ENCODE measurements at regions not wholly inside any gene's neighbourhood (a gene's known extent, or its start where the extent isn't known, plus 50 kb on each side); places are given as distances from the start of the nearest gene placed in this dataset.

DNA sequence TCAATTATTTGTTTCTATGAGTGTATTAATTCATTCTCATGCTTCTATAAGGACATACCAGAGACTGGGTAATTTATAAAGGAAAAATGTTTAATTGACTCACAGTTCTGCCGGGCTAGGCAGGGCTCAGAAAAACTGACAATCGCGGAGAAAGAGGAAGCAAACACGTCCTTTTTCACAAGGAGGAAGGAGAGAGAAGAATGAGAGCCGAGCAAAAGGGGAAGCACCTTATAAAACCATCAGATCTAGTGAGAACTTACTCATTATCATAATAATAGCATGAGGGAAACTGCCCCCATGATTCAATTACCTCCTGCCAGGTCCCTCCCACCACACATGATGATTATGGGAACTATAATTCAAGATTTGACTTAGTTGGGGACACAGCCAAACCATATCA, 294.0 kb downstream of the DSC3 start:
- in situ Hi-C loops (cut with MboI; ENCODE audit: low sequenced_read_pairs, unreplicated experiment) = no loop called here
- no peak for DNase-seq (ENCODE audit: low spot score)
- TF ChIP-seq, protein P1, sequence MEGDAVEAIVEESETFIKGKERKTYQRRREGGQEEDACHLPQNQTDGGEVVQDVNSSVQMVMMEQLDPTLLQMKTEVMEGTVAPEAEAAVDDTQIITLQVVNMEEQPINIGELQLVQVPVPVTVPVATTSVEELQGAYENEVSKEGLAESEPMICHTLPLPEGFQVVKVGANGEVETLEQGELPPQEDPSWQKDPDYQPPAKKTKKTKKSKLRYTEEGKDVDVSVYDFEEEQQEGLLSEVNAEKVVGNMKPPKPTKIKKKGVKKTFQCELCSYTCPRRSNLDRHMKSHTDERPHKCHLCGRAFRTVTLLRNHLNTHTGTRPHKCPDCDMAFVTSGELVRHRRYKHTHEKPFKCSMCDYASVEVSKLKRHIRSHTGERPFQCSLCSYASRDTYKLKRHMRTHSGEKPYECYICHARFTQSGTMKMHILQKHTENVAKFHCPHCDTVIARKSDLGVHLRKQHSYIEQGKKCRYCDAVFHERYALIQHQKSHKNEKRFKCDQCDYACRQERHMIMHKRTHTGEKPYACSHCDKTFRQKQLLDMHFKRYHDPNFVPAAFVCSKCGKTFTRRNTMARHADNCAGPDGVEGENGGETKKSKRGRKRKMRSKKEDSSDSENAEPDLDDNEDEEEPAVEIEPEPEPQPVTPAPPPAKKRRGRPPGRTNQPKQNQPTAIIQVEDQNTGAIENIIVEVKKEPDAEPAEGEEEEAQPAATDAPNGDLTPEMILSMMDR (IDR thresholded peaks at IDR 0.05; ENCODE audit: borderline replicate concordance, control extremely low read depth, extremely low read depth, insufficient read depth, missing control alignments) = no peak

DNA sequence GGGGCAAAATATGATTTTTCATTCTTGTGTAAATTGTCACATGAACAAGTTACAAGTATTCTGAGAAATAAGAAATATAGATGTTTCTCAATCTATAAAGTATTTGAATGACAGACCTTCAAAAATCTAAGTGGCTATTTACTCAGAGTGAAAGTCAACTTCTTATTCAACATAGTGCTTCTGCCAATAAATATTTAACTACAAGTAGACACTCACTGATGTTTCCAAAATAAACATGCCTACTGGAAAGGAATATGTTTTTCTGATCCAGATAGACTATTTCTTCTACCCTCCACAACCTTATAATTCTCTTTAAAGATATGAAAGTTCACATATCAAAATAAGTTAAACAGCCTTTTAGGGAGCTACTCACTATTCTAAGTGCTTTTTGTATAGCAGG, 296.3 kb downstream of the DSC3 start:
- in situ Hi-C loops (cut with MboI; ENCODE audit: low sequenced_read_pairs, unreplicated experiment) = no loop called here
- no peak for DNase-seq (ENCODE audit: low spot score)
- TF ChIP-seq, protein P1 (IDR thresholded peaks at IDR 0.05; ENCODE audit: borderline replicate concordance, control extremely low read depth, extremely low read depth, insufficient read depth, missing control alignments) = no peak

DNA sequence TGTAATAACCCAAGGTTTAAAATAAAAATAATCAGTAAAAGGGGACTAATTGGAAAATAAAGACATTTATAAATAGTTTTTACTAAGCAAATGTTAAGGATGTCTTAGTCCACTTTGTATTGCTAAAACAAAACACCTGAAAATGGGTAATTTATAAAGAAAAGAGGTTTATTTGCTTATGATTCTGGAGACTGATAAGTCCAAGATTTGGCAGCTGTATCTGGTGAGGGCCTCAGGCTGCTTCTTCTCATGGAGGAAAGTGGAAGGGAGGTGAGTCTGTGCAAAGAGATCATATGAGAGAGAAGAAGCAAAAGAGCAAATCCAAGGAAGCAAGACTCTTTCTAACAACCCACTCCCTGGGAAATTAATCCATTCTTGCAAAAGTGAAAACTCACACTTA, 299.5 kb downstream of the DSC3 start:
- no peak for DNase-seq (ENCODE audit: low spot score)
- TF ChIP-seq, protein P1 (IDR thresholded peaks at IDR 0.05; ENCODE audit: borderline replicate concordance, control extremely low read depth, extremely low read depth, insufficient read depth, missing control alignments) = no peak
- in situ Hi-C loops (cut with MboI; ENCODE audit: low sequenced_read_pairs, unreplicated experiment) = no loop called here

DNA sequence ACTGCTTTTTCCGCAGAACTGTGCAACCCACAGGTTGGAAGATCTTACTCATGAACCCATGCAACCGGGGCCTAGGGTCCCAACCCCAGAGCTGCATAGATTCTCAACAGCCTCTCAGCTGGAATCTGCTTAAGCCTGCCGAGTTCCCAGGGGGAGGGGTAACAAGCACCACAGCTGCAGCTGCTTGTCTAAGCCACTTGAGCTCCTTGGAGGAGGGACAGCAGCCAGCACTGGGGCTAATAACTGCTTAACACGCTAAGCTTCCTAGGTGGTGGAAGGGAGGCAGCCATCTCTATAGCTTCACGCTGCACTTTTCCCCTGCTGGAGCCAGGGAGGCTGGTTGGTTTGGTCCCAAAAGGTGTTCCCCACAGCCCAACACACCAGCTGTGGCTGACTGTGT, 311.6 kb downstream of the DSC3 start:
- TF ChIP-seq, protein P1 (IDR thresholded peaks at IDR 0.05; ENCODE audit: borderline replicate concordance, control extremely low read depth, extremely low read depth, insufficient read depth, missing control alignments) = no peak
- in situ Hi-C loops (cut with MboI; ENCODE audit: low sequenced_read_pairs, unreplicated experiment) = no loop called here
- DNase-seq (ENCODE audit: low spot score) = no peak

DNA sequence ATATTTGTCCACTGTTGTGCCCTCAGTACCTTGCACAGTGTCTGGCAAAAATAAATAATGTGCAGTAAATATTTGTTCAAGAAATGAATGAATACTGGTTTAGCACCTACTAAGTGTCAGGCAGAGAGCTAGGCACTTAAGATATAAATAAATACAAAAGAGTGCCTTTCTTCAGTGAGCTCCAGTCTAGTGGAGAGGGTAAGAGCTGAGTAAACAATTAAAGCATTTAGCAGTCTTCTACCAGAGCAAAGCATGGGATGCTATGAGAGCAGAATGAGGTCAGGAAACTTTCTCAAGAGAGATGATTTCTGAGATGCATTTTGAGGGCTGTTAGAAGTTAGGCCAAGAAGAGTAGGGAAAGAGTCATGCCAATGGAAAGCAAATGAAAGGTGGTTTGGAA, 314.7 kb downstream of the DSC3 start:
- in situ Hi-C loops (cut with MboI; ENCODE audit: low sequenced_read_pairs, unreplicated experiment) = no loop called here
- TF ChIP-seq, protein P1 (IDR thresholded peaks at IDR 0.05; ENCODE audit: borderline replicate concordance, control extremely low read depth, extremely low read depth, insufficient read depth, missing control alignments) = no peak
- DNase-seq (ENCODE audit: low spot score) = no peak

DNA sequence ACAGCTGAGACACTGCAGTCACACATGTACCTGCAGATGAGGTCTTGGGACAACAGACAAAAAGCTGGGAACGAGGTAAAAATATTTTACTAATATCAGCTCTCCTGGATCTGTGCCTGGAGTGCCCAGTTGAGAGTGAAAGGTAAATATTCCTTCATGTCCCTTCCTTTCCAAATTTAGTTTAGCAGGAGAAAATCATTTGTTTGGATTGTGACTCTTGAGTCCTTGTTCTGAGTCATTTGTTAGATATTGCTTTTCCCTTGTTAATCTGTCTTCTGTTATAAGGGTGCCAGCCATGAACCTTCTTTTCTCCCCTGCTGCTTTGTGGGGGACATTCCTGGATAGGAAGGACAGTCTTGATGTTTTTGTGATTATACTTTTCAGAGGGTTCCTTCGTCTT, 329.2 kb downstream of the DSC3 start:
- TF ChIP-seq, protein P1 (IDR thresholded peaks at IDR 0.05; ENCODE audit: borderline replicate concordance, control extremely low read depth, extremely low read depth, insufficient read depth, missing control alignments) = no peak
- in situ Hi-C loops (cut with MboI; ENCODE audit: low sequenced_read_pairs, unreplicated experiment) = no loop called here

DNA sequence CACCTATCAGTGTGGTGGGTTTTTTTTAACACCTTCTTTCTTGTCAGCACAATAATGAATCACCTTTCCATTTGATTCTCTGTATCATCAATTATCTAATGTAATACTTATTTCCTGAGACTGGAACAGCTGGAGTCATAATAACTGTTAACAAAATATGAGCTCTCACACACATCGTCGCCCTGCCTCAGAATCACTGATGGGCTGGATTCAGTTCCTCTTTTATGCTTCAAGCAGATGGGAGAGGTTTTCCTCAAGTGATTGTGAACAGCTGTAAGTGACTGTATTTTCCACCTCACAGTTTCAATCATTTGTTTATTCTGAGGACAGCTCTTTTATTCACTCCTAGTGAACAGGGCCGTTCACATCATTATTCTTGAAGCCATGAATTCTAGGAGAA, 330.2 kb downstream of the DSC3 start:
- TF ChIP-seq, protein P1 (IDR thresholded peaks at IDR 0.05; ENCODE audit: borderline replicate concordance, control extremely low read depth, extremely low read depth, insufficient read depth, missing control alignments) = no peak
- no peak for DNase-seq (ENCODE audit: low spot score)
- in situ Hi-C loops (cut with MboI; ENCODE audit: low sequenced_read_pairs, unreplicated experiment) = no loop called here

More for the DNA sequence above, 329.2 kb downstream of the DSC3 start:
- DNase-seq (ENCODE audit: low spot score) = no peak
